IPS-15b (cell line): ENCODE measurements at regions not wholly inside any gene's neighbourhood (a gene's known extent, or its start where the extent isn't known, plus 50 kb on each side); places are given as distances from the start of the nearest gene placed in this dataset.

ENCODE experiments used
- H3K27me3 ChIP-seq: one replicate; pipeline ENCODE4 v1.6.1; 2013; ENCODE audit warnings: low read length; ENCODE audit not compliant: control insufficient read depth, insufficient read depth
- H3K36me3 ChIP-seq: one replicate; pipeline ENCODE4 v1.6.1; 2013; ENCODE audit warnings: low read length; ENCODE audit not compliant: control insufficient read depth, insufficient read depth
- H3K4me1 ChIP-seq: one replicate; pipeline ENCODE4 v1.6.1; 2013; ENCODE audit warnings: mild to moderate bottlenecking, low read length; ENCODE audit not compliant: control insufficient read depth, insufficient read depth
- H3K4me3 ChIP-seq: one replicate; pipeline ENCODE4 v1.5.1; 2013; ENCODE audit warnings: low read depth, low read length
- H3K9ac ChIP-seq: one replicate; pipeline ENCODE4 v1.6.1; 2013; ENCODE audit warnings: low read depth, mild to moderate bottlenecking, low read length
- H3K9me3 ChIP-seq: one replicate; pipeline ENCODE4 v1.6.1; 2013; ENCODE audit warnings: mild to moderate bottlenecking, low read length; ENCODE audit not compliant: control insufficient read depth, insufficient read depth

DNA sequence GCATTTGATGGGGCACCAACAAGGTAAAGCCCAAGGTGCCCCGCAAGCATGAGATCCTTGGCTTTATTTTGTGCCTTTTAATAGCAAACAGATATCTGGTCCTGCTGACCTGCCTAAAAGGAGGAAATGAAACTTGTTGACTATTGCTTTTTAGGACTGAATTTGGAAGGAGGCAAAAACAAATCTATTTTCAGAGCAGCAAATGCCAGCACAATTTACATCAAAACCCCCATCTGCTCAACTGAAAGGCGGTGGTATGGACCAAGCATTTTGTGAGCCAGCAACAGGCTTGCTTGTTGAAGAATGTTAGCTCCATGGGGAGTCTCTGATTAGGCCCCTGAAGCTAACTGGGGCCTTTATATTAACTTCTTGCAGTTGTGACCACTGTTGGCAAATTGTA lies 192.6 kb upstream of the E2F8 start:
- H3K4me1 ChIP-seq, result peaks cover 15% of the 10 kb centered on the region
- no peak overlapping the region for H3K9ac ChIP-seq
- H3K36me3 ChIP-seq, result no peaks in the 10 kb centered on the region

DNA sequence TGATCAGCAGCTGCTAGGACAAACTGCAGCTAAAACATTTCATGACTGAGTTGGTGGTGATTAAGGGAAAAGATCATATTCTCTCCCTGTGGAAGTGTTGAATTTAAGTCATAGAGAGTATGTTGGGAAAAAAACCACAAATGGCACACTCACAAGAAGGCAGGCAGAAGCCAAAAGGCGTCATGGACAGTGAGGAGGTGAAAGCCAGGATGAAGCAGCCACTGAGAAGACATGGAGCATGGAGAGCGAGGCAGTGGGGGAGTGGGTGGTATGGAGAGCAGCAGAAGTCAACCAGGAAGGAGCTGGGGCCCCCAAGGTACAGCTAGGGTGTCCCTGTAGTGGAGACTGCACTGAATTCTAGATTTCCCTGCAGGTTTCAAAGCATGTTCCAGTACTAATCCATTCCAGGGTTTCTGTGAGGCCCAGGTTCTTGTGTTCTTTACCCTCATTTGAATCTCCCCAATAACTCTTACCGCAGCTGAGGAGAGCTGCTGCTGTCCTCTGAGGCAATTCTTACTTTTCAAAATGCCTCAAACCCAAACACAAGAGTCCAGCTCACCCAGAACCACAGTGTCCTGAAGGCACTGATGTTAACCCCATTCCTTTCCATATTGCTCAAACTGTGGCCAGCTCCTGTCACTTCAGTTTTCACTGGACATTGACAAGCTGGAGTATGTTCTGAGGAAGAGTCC lies 191.8 kb upstream of the E2F8 start:
- Histone ChIP-seq H3K4me1 (peaks cover 15% of the 10 kb centered on the region), H3K9me3 (no peaks in the 10 kb centered on the region), H3K36me3 (no peaks in the 10 kb centered on the region), H3K4me3 (no peak overlapping the region), H3K9ac (no peak overlapping the region), H3K27me3 (no peaks in the 10 kb centered on the region)

More for the DNA sequence above, 192.6 kb upstream of the E2F8 start:
- Histone ChIP-seq H3K9me3 (no peaks in the 10 kb centered on the region), H3K27me3 (no peaks in the 10 kb centered on the region), H3K4me3 (no peak overlapping the region)

DNA sequence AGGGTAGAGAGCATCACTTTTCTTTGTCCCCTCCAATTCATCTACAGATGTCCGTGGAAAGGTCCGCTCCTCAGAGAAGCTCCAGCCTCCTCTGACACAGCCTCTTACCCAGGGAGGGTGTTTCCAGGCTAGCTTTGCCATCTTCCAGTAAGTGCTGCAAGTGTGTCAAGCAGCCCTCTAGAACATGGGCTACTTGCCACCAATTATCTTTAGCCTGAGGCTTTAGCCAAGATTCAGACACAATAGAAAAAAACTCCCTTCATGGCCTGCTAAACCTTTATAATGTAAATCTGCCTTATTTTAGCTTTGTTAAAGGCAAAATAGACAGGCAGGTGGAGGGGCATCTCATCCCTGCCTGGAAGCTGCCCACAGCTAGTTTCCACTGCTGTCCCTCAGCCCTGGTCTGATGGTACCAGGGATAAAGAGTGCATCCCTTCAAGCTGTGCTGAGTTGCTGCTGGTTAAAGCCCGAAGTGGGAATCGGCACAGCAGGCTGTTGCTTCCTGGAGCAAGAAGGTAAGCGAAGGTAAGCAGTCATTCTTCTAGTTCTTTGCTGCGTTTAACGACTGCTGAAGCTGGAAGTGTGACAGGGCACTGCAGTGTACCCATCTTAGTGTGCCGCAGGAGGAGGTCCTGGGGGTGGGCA lies 190.1 kb upstream of the E2F8 start:
- Histone ChIP-seq H3K9me3 (no peaks in the 10 kb centered on the region), H3K27me3 (no peaks in the 10 kb centered on the region), H3K4me3 (no peak overlapping the region), H3K36me3 (no peaks in the 10 kb centered on the region), H3K4me1 (peaks cover 15% of the 10 kb centered on the region), H3K9ac (no peak overlapping the region)

DNA sequence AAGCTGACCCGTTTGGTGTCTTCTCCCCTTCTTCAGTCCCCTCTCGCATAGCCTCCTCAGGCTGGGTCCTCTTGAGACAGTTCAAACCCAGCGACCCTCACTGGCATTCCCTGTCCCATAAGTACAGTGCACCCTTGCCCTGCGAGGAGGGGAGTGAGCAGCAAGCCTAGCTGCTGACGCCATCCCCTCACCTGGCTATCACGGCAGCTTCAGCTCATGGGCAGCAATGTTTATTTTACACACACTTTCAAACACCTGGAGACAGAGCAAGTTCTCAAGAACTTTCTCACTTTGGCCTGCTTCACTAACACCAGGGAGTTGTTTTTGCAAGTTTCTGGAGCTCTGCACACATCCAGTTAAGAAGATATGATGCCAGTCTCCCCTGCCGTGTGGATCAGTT lies 189.6 kb upstream of the E2F8 start:
- Histone ChIP-seq H3K9me3 (no peaks in the 10 kb centered on the region), H3K4me1 (peaks cover 15% of the 10 kb centered on the region), H3K27me3 (no peaks in the 10 kb centered on the region), H3K4me3 (no peak overlapping the region), H3K36me3 (no peaks in the 10 kb centered on the region), H3K9ac (no peak overlapping the region)

DNA sequence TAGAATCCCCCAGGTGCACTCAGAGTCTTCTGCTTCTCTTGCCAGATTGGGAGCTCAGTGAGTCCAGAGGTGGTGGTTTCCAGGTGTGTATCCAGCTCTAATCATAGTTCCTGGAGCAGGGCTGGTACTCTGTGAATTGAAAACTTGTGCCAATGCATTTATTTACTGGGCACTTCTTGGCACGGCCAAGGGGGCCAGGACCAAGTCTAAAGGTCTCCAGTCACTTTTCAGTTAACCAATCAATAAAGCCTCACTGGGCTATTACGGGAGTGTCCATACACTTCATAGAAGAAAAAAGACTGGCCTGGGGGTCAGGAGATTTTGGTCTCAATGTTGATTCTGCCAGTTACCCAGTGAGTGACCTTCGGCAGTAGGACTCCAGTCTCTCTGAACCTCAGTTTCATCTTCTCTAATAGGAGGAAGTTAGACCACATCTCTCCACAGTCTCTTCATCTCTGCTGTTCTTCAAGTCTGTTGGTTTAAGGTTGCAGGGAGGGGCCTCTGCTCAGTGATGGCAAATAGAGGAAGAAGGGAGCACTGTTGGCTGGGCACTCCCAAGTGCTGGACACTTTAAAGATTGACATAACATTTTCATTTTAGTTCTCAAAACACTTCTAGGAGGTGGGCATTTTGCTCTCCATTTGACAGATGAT lies 188.5 kb upstream of the E2F8 start:
- no peak overlapping the region for H3K4me3 ChIP-seq
- no peaks in the 10 kb centered on the region for H3K36me3 ChIP-seq
- peaks cover 15% of the 10 kb centered on the region for H3K4me1 ChIP-seq
- H3K27me3 ChIP-seq, result no peaks in the 10 kb centered on the region
- no peaks in the 10 kb centered on the region for H3K9me3 ChIP-seq
- no peak overlapping the region for H3K9ac ChIP-seq

DNA sequence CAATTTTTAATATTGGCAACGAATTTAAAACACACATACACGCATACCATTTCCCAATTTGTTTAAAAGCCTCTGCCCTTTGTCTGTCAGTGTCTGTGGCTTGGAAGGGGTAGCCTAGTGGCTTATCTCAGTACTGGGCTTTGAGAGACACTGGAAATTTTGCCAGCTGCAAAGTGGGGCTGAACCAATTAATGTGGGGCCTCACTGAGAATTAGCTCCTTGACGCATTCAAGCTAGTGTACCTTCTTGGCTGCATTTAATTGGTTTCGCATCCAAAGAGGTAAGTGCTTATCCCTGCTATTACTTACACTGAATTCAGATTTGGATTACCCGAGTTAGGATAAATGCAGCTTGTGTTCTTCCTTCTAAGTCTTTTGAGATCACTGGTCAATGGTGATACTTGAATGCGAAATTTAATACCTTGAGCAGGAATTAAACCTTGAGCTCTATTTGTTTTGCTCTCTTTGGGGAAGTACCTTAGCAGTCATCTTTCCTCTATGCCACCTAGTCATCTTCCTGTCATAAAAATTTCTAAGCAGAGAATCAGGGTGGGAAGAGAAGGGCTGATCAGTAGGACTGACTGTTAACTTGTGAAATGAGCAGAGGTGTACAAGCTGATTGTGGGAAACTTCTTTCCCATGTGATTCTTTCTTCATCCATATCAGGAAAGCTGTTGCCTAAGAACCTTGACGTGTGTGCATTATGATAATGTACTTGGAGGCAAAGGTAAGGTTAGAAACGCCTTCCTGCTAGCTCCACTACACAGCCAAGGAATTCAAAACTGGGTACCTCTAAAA lies 187.7 kb upstream of the E2F8 start:
- Histone ChIP-seq H3K9ac (no peak overlapping the region), H3K27me3 (no peaks in the 10 kb centered on the region), H3K36me3 (no peaks in the 10 kb centered on the region), H3K9me3 (no peaks in the 10 kb centered on the region), H3K4me1 (peaks cover 15% of the 10 kb centered on the region), H3K4me3 (no peak overlapping the region)

DNA sequence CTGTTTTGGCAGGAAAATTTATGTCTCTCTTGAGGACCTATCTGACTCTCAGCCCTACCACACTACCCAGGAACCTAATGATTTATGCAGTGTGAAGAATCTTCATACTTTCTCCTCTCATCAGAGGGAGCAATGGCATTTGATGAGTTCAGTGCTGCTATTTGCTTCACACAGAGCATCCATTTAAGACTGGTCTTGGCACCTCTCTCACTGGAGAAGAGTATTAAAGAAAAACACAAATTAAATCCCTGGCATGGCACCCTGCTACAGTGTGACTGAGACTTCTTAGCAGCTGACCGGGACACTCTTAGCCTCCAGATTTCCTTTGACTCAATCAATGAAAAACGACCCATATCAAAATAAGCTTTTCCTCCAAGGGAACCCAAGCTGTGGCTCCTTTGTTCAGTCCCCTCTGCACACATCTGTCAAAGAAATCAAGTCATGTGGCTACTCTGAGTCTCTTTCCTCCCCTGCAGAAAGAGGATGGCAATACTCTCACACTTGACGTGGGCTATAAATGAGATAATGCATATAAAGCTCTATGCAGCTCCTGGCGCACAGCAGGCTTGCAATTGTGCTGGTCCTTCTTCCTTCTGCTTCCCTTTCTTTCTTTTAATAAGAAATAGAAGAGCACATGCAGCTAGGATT lies 186.1 kb upstream of the E2F8 start:
- peaks cover 8% of the 10 kb centered on the region for H3K4me1 ChIP-seq
- no peaks in the 10 kb centered on the region for H3K27me3 ChIP-seq
- no peaks in the 10 kb centered on the region for H3K9me3 ChIP-seq
- H3K9ac ChIP-seq, result no peak overlapping the region
- no peak overlapping the region for H3K4me3 ChIP-seq
- H3K36me3 ChIP-seq, result no peaks in the 10 kb centered on the region

DNA sequence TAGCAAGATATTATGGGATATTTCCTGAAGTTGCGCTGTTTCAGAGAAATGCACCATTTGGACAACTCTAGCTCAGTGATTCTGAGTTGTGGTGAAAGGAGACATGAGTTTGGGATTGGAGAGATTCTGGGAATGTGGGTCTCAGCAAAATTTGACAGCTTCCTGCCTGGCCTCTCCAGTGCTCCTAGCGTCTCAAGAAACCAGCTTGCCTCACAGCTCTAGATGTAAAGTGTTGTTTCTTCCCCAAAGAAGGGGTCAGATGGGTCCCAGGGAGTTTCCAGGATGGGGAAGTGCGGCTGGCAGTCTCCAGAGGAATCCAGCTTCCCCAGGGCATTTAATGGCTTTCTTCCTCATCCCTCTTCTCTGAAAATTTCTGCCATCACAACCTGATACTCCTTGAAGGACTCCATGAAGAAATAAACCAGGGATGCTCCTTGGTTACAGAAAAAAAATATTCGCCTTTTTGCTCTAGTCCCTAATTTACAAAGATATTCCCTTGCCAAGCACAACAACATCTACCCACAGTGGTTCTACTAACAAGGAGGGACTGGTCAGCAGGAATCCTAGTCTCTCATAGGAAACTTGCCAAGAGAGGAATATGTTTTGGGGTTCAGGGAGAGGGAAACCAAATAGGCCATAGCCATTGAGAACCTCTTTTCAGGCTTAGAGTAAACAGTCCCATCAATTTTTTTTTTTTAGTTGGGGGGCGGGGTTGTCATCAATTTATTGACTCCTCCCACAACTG lies 185.4 kb upstream of the E2F8 start:
- Histone ChIP-seq H3K36me3 (no peaks in the 10 kb centered on the region), H3K27me3 (no peaks in the 10 kb centered on the region), H3K9ac (no peak overlapping the region), H3K4me3 (no peak overlapping the region), H3K9me3 (no peaks in the 10 kb centered on the region), H3K4me1 (peaks cover 6% of the 10 kb centered on the region)

DNA sequence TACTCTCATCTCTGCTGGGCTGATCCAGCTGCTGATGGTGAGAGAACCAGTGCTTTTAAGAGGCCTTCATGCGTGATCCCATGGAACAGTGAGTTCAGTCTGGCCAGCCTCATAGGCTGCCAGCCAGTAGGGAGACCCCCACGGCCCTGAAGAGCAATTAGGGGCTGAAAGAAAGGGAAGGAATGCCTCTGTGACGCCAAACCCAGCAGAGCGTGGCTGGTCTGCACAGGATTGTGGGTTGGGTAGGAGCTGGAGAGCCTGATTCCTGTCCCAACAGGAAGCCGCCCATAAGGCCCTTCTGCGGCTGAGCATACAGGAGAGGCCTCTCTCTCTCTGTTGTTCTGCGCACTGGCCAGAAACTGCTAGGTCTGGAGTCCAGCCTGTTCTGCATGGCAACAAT lies 181.5 kb upstream of the E2F8 start:
- Histone ChIP-seq H3K9ac (no peak overlapping the region), H3K9me3 (no peaks in the 10 kb centered on the region), H3K27me3 (no peaks in the 10 kb centered on the region), H3K36me3 (no peaks in the 10 kb centered on the region), H3K4me1 (no peaks in the 10 kb centered on the region), H3K4me3 (no peak overlapping the region)

DNA sequence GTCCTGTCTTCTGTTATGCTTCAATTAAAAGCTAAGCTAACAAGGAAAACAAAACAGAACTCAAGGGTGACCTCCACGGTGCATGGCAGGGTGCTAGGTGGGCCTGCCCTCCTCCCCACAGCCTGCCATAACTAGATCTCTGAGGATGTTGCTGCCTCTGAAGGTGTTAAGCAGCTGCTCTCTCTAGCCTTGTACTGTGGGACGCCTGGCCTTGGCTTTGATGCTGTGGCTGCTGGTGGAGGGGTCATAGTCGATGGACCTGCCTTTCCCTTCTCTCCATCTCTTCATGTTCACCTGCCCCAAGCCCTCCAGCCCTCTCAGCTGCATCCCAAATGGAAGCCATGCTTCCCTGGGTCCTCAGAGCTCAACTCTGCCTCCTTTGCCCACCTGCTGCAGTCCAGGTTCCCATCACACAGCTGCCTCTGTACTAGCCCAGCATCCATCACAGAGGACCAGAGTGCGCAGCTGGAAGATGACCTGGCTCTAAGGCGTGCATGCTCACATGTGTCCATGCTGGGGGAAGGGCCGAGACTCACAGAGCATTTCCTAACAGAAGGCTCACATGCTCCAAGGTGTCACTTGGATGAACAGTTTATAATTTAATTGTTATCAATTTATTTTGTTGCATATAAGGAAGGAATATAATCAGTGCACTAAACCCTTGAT lies 180.3 kb upstream of the E2F8 start:
- no peak overlapping the region for H3K4me3 ChIP-seq
- no peaks in the 10 kb centered on the region for H3K27me3 ChIP-seq
- H3K9me3 ChIP-seq, result no peaks in the 10 kb centered on the region
- no peak overlapping the region for H3K9ac ChIP-seq
- no peaks in the 10 kb centered on the region for H3K36me3 ChIP-seq
- no peaks in the 10 kb centered on the region for H3K4me1 ChIP-seq
